IPS-11a (cell line): ENCODE measurements at regions not wholly inside any gene's neighbourhood (a gene's known extent, or its start where the extent isn't known, plus 50 kb on each side); places are given as distances from the start of the nearest gene placed in this dataset.

ENCODE experiments used
- H3K4me3 ChIP-seq: one replicate; pipeline ENCODE4 v1.5.1; 2013; ENCODE audit warnings: low read depth, low read length, control low read depth

DNA sequence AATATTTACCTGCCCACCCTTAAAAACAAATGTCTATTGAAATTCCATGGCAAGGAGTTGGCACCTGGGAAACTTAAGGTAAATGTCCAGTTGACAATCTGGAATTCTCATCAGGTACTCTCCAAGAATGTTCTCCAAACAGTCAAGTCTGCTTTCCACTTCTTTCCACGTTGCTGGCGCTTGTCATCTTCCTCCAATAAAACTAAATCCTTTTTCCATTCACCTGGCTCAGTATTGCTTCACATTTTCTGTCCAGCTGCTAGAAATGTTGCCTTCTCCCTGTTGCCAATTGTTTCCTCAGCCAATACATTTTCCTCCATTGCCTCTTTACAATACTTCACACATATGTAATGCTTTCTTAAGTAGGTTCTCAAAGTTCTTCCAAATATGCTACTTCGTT, 1288.1 kb upstream of the MAP3K7 start:
- H3K4me3 ChIP-seq, result no peak overlapping the region

DNA sequence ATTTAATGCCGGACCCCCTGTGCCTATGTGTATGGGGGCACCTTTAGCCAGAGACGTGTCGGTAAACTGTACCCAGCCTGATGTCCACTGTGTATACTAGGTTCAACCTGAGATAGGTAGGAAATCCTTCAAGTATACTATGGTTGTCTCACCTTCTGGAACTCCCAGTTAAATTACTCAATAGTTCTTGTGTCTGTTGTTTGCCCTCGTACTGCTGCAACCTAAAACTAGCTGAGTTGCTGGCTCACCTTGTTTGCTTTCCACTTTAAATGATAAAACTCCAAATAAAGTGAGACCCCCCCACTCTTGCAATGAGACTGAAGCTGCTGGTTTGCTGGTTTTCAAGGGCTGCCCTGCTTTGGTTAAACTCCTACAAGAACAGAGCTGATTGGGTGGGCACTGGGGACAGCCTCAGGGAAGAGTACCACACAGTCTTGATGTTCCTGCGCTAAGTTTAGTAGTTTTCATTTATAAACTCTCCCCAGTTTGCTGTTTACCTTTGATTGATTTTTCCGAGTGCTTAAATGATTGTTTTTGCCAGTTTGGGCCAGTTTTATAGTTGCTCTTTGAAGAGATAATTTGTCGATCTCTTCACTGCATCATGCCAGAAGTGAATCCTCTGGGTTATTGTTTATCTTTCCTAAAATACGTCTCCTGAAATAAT, 1281.8 kb upstream of the MAP3K7 start:
- no peak overlapping the region for H3K4me3 ChIP-seq

DNA sequence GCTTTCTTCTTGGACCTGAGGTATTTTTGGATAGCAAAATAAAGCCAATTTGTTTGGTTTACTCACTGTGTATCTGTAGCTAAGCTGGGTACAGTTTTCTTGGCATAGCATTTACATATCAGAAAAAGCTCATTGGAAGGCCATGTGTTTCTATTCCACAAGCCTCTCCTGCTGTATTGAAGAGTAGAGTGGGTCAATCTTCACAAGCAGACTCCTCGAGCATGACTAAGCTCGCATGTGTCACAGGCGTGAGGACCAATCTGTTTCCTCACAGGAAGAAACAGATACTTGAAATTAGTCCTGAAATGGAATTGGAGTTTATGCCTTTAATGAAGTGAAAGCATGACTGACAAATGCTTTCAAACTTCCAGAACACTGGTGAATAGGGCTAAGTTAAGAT, 1279.0 kb upstream of the MAP3K7 start:
- no peak overlapping the region for H3K4me3 ChIP-seq

DNA sequence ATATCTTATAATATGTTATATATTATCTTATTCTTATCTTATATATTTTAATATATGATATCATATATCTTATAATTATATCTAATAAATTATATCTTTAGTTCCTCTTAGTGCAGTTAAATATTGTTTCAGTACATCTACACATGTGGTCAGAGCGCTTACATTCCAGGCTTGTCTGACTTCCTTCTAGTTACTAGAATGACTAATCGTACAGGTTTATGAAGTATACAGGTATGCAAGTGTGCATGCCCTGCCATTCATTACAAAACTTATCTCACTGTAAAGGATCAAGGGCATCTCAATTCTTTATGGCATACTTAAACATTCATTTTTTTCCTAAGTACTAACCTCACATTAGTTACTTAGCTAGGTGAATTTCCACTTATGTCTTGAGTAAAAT, 1278.0 kb upstream of the MAP3K7 start:
- no peak overlapping the region for H3K4me3 ChIP-seq

DNA sequence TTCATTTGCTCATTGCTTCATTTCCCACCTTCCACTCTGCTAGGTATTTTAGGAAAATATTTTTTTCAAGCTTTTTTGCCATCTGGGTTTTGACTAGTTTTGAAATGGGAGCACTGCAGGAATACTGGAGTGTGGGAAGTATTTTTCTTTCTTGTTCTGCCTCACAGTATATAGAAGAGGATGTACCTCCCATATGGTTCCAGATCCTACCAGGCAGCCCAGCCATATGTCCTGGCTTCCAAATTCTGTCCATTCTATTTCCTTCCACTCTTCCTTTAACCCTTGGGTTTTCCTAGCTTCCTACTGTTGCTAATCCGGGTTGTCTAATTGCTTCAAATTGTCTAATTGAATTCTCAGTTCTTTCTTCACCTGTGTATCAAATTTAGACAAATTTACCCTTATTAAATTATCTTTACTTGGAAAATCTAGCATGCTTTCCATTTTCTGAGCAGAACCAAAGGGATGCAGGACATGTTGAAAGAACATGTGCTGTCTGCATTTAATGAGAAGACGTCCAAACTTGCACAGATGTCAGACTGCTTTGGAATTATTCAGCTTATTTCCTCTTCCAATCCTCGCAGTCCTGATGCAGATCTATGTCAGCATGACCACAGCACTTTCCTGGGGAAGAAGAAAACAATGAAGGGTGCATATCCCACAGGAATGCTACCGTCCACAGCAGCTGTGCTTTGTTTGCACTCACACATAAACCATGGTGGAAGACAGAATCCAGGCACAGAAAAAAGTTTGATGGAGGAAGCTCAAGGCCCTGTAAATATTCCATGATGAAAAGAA, 1273.9 kb upstream of the MAP3K7 start:
- H3K4me3 ChIP-seq, result no peak overlapping the region

DNA sequence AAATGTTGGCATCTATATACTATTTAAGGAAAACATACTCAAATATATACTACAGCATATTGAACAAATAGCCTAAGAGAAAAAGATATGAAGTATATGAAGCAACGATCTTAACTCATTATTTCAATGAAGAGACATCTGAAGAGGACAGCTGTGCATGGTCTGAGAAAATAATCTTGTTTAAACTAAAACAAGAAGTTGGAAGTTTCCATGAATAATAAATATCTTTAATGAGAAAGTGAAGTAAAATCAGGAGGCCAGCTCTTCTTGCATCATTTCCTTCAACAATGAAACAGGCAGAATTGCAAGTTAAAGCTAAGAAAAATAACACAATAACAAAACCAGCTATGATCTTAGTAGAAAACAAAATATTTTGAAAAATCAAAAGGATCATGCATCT, 1265.4 kb upstream of the MAP3K7 start:
- no peak overlapping the region for H3K4me3 ChIP-seq

DNA sequence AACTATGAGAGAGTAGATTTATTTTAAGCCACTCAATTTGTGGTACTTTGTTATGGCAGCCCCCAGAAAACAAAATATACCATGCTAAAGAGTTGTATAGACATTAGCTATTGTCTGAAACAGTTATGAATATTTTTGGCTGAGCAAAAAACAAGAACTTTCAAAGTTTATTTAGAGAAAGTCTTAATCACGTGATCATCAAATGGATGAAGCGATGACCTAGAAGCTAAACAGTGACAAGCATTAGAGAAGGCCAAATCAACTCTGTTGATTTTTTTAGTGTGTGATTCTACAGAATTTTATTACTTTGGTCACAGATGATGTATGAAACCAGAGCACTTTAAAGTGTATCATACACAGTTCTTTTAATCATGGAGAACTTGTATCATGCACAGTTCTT, 1247.9 kb upstream of the MAP3K7 start:
- H3K4me3 ChIP-seq, result no peak overlapping the region

DNA sequence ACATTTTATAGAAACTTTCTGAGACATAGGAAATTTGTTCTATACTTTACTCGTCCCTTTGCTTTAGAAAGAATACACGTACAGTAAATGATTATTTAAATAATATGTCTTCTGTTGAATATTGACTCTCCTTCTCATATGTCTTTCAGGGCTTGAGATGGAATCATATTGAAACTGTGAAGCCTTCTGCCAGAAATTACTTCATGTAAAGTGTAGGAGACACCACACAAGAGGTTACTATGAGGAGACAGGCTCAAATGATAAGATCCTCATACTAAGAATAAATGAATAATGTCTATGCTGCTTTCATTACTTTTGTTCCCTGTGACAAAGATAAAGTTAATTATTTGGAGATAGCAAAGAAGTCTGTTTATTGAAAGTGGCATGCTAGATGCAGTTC, 1240.3 kb upstream of the MAP3K7 start:
- no peak overlapping the region for H3K4me3 ChIP-seq

DNA sequence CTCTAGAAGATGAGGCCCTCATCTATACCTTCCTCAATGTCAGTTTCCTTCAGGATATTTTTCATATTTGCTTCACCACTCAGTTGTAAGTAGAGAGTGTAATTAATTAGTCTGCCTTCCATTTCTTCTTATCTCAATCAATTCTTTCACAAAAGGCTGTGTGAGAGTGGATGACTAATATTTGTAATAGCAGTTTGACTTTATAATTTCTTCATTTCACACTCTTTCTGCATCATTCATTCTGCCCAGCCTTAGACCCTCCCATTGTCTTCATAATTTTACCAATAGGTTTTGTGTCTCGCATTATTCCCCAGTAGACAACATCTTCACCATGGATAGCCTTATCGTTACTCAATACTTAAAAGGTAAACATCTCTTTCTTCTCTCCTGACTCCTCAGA, 1239.3 kb upstream of the MAP3K7 start:
- H3K4me3 ChIP-seq, result no peak overlapping the region

DNA sequence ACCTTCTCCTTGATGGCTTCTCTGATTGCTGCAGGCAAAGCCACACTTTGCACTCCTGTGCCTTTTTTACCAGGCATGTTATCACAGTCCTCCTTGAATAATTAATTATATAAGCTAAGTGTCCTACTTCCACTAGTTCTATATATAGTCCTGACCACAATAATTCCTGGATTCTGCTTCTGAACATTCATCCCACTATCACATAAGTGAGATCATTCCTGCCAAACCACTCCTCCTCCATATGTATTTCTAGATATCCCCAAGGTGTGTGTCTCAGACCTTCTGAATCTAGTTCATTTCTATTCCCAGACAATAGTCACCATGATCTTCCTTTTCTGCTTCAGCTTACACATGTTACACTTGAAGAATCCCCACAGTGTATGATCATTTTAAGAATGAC, 1237.5 kb upstream of the MAP3K7 start:
- H3K4me3 ChIP-seq, result no peak overlapping the region

DNA sequence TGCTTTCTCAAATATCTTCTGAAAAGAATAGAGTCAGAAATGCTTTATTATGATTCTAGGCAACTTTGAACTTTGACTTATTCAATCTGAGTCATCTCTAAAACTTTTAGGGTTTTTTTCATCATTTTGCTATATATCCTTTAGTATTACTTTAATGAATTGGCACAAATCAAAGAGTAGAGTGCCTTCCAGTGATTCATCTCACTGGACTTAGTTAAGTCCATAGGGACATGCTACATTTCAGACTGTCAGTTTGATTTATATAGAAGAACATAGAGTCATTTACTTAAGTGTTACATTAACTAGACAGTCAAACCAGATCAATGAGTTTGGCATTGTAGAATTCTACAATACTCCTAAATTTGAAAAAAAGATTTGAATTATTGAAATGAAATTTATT, 1235.7 kb upstream of the MAP3K7 start:
- no peak overlapping the region for H3K4me3 ChIP-seq

DNA sequence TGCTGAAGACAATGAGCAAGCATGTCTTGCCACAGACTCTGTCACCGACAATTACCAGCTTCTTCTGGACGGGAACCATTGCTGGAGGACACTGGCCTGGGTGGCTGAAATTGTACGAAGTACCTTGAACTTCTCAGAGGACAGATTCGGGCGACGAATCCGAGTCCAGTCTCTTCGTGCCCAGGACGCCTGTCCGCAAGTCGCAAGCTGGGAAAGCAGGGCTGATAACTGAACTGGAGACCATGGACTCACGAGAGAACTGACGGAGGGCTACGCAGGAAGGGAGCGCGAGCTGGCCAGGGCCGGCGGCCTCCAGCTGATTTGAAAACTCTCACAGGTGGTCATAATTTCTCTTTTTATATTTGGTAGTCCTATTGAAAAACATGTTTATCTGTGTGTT, 1229.5 kb upstream of the MAP3K7 start:
- H3K4me3 ChIP-seq, result no peak overlapping the region

DNA sequence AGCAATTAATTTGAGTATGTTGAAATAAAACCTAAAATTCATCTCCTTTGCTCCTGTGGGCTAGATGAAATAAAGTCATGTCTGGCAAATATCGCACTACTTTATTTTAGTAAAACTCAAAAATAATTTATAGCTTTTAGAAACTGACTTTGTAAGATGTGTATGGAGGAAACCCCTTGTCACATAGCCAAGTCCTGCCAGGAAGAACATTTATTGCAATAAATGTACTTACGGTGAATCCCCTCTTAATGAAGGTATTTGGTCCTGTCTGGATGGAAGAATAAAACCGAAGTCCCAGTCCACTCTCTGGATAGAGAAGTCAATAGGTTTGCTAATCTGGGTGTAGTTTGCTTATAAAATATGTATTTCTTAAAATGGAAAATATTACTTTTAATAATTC, 1226.8 kb upstream of the MAP3K7 start:
- H3K4me3 ChIP-seq, result no peak overlapping the region

DNA sequence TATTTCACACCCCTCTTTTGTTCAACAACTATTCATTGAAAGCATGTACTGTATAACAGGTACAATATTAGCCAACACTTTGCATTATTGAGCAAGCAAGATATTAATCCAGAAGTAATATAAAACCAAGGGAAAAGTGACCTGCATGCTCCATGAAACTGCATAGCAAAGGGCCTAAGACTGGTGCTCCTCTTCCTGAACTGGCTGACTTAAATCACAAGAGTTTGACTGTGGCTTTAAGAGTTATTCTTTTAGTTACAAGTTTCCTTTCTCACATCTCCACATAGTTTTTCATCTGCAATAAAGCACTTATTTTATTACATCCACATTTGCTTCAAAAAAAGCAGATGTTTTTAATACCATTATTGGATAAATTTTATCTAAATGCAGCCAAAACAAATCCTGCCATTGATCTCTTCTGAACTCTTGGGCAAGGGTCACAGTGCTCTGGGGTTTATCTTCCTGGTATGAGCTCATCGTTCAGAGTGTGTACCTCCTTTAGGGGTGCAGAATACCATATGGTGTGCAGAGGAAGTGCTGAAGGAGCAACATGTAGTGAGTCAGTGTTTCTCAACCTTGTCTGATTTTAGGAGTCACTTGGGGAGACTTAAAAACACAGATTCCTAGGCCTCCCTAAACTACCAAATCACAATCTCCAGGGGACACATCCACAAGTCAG, 1225.9 kb upstream of the MAP3K7 start:
- no peak overlapping the region for H3K4me3 ChIP-seq

DNA sequence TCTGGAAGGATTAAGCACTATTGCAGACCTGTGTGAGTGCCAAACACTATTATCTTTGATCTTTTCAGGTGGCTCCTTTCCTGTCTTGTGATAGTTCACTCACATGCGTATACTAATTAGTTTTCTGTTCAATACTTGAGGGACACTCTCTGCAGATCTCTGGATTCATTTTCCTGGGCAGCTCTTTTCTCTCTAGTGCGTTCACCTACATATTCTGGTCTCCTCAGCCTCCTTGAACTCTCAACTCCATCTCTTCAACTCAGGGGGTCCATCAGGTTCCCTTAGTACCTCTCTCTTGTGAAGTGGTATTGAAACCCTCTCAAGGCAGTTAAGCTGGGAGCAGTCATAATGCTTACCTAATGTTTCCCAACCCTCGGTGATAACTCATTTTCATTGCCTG, 1218.1 kb upstream of the MAP3K7 start:
- H3K4me3 ChIP-seq, result no peak overlapping the region

DNA sequence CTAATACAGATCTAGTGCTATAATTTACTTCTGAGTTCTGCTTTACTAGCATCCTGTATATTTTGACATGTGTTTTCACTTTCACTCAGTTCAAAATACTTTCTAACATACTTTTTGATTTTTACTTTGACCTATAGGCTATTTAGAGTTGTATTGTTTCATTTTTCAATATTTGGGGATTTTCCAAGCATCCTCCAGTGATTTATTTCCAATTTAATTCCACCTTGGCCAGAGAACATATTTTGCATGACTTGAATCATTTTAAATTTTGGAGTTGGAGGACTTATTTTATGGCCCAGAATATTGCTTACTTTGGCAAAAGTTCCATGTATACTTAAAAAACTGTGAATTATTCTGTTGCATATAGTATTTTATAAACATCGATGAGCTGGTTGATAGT, 1215.6 kb upstream of the MAP3K7 start:
- H3K4me3 ChIP-seq, result no peak overlapping the region

DNA sequence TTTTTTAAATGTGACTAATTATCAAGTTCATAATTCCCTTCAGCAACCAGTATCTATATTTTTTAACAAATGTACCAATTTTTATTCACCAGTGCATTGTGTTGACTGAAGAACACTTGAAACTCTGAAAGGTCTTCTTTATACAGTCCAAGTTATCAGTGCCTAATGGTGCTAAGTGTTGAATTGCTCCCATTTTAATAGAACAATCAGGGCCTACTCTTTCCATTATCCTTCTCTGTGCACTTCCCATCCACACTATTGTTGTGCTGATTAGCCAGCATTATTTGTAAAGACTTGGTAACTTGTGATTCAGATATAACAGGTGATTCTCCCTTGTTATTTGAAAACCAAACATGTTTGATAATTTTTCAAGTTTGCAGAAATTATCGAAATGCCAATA, 1209.7 kb upstream of the MAP3K7 start:
- H3K4me3 ChIP-seq, result no peak overlapping the region

DNA sequence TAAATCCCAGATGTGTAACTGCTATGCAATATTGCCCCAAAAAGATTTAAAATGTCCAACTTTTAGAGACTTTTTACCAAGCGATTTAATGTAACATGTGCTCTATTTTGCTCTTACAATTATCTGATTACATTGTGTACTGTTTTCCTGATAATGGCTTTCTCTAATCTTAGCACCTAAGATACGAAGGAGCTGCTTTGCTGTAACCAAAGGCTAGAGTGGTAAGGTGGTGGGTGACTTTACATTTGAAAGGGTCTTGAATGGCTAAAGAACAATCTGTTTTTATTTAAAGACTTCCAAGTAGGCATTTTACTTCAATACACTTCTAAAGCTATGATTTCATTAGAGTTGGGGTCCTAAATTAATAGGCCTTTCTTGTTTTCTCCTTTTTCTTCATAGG, 1201.6 kb upstream of the MAP3K7 start:
- no peak overlapping the region for H3K4me3 ChIP-seq

DNA sequence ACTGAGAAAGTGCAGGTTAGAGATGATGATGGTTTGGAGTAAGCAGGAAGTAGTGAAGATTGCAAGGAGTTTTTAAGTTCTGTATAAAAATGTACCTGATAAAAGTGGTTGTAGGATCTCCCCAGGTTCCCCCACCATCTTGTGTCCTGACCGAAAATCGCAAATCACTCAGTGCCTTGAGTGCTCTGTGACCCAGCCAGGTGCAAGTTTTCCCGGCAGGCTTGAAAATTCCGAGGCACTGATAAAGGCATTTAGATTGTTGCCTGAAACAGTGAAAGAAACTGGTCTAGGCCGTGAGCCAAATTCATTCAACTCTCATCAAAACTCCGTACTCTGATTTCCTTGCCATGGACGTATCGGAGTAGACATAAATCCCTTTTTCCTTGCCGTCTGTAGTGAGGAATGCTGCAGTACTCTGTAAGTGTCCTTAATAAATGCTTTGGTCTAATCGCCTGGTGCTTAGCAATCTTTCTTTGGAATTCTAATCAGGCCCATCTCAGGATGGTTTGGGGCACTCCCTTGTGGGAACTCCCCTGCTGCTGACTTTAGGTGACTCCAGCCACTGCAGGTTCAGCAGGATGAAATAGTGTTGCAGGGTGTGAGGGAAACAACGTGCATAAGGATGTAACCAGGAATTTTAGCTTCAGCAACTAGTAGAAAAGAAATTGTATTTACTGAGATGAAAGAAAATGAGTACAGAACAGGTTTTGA, 1199.8 kb upstream of the MAP3K7 start:
- no peak overlapping the region for H3K4me3 ChIP-seq

DNA sequence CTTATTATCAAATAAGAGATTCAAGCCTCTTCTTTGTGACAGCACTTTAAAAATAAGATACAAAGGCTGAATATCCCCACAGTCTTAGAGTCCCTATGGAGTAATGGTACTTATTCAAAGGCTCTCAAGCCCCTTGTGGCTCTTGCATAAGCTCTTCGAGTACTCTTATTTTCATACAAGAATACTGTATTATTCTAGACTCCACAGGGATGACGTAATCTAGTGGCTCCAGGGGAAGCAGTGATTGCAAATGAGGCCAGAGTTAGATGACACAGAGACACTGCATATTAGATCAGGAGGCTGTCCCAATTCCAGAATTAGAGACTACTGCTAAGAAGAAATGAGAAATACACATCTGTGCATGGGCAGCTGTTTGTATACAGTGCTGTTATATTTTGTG, 1195.9 kb upstream of the MAP3K7 start:
- H3K4me3 ChIP-seq, result no peak overlapping the region

DNA sequence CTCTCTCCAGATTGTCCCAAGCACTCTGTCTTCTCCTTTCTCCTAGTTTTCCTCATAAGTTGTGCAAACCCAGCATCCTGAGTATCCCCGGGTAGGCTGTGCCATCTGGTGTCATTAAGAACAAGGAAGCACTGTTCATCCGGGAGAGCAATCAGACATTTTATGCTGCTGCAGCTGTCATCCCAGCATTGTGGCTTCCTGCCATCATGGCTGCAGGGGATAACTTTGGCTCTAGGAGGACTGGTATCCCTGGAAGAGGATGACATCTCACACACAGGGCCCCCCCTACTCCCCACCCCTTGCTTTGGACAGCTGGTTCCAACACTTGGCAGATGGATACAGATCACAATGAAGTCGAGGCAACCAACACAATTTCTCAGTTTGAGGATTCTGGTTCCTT, 1195.1 kb upstream of the MAP3K7 start:
- no peak overlapping the region for H3K4me3 ChIP-seq

DNA sequence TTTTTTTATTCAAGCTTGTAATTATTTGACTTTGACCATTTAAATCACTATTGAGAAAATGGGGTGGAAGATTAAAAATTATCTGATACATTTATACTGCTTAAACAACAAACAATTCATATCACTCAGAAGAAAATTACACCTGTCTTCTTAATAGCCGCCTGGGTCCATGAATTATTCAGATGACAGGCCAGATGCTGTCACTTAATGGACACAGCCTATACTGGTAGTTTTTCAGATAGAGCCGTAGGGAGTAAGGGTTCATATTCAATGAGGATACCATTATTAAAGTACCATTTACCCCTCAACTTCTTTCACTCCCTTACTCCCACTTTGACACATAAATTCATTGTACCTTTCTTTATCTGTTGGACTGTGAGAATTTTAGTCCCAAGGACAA, 1193.4 kb upstream of the MAP3K7 start:
- no peak overlapping the region for H3K4me3 ChIP-seq
